ENCODE measurements at regions not wholly inside any gene's neighbourhood (a gene's known extent, or its start where the extent isn't known, plus 50 kb on each side); places are given as distances from the start of the nearest gene placed in this dataset.

- Mint-ChIP-seq H3K27ac (ENCODE audit: unreplicated experiment) (no peak overlapping the region), H3K4me3 (ENCODE audit: unreplicated experiment) (no peak overlapping the region), H3K4me1 (ENCODE audit: unreplicated experiment) (peaks cover 3% of the 10 kb centered on the region), H3K9me3 (ENCODE audit: unreplicated experiment) (no peaks in the 10 kb centered on the region), H3K36me3 (ENCODE audit: low read depth, unreplicated experiment) (no peaks in the 10 kb centered on the region), H3K27me3 (ENCODE audit: unreplicated experiment) (no peaks in the 10 kb centered on the region)
- no peak for DNase-seq (ENCODE audit: low spot score)
- no peak for TF ChIP-seq CTCF (IDR thresholded peaks at IDR 0.05; ENCODE audit: unreplicated experiment)
Measured at GRCh38 chr17:13428611-13429042, 173.1 kb downstream of the HS3ST3A1 start.

- no peaks in the 10 kb centered on the region for H3K9me3 Mint-ChIP-seq (ENCODE audit: unreplicated experiment)
- H3K27ac Mint-ChIP-seq (ENCODE audit: unreplicated experiment), result no peak overlapping the region
- TF ChIP-seq CTCF (IDR thresholded peaks at IDR 0.05; ENCODE audit: unreplicated experiment), result no peak
- H3K27me3 Mint-ChIP-seq (ENCODE audit: unreplicated experiment), result no peaks in the 10 kb centered on the region
- DNase-seq (ENCODE audit: low spot score), result no peak
- peaks cover 3% of the 10 kb centered on the region for H3K4me1 Mint-ChIP-seq (ENCODE audit: unreplicated experiment)
- H3K36me3 Mint-ChIP-seq (ENCODE audit: low read depth, unreplicated experiment), result no peaks in the 10 kb centered on the region
- H3K4me3 Mint-ChIP-seq (ENCODE audit: unreplicated experiment), result no peak overlapping the region
Measured at GRCh38 chr17:13426991-13427390, 174.7 kb downstream of the HS3ST3A1 start.

- no peak overlapping the region for H3K4me3 Mint-ChIP-seq (ENCODE audit: unreplicated experiment)
- TF ChIP-seq CTCF (IDR thresholded peaks at IDR 0.05; ENCODE audit: unreplicated experiment), result no peak
- peaks cover 3% of the 10 kb centered on the region for H3K4me1 Mint-ChIP-seq (ENCODE audit: unreplicated experiment)
Measured at GRCh38 chr17:13425390-13425789, 176.3 kb downstream of the HS3ST3A1 start.

GRCh38 chr17:13421581-13422130, 180.1 kb downstream of the HS3ST3A1 start:
- no peak overlapping the region for H3K27ac Mint-ChIP-seq (ENCODE audit: unreplicated experiment)
- no peak for TF ChIP-seq CTCF (IDR thresholded peaks at IDR 0.05; ENCODE audit: unreplicated experiment)
- no peaks in the 10 kb centered on the region for H3K4me1 Mint-ChIP-seq (ENCODE audit: unreplicated experiment)
- no peak overlapping the region for H3K4me3 Mint-ChIP-seq (ENCODE audit: unreplicated experiment)
- no peaks in the 10 kb centered on the region for H3K27me3 Mint-ChIP-seq (ENCODE audit: unreplicated experiment)
- no peak for DNase-seq (ENCODE audit: low spot score)
- no peaks in the 10 kb centered on the region for H3K9me3 Mint-ChIP-seq (ENCODE audit: unreplicated experiment)
- H3K36me3 Mint-ChIP-seq (ENCODE audit: low read depth, unreplicated experiment), result no peaks in the 10 kb centered on the region

More at GRCh38 chr17:13425390-13425789, 176.3 kb downstream of the HS3ST3A1 start:
- Mint-ChIP-seq H3K27ac (ENCODE audit: unreplicated experiment) (no peak overlapping the region), H3K9me3 (ENCODE audit: unreplicated experiment) (no peaks in the 10 kb centered on the region), H3K27me3 (ENCODE audit: unreplicated experiment) (no peaks in the 10 kb centered on the region), H3K36me3 (ENCODE audit: low read depth, unreplicated experiment) (no peaks in the 10 kb centered on the region)
- DNase-seq (ENCODE audit: low spot score), result no peak

- no peaks in the 10 kb centered on the region for H3K9me3 Mint-ChIP-seq (ENCODE audit: unreplicated experiment)
- H3K27me3 Mint-ChIP-seq (ENCODE audit: unreplicated experiment), result no peaks in the 10 kb centered on the region
- H3K4me3 Mint-ChIP-seq (ENCODE audit: unreplicated experiment), result no peak overlapping the region
- TF ChIP-seq CTCF (IDR thresholded peaks at IDR 0.05; ENCODE audit: unreplicated experiment), result no peak
- H3K27ac Mint-ChIP-seq (ENCODE audit: unreplicated experiment), result no peak overlapping the region
- no peaks in the 10 kb centered on the region for H3K36me3 Mint-ChIP-seq (ENCODE audit: low read depth, unreplicated experiment)
- H3K4me1 Mint-ChIP-seq (ENCODE audit: unreplicated experiment), result no peaks in the 10 kb centered on the region
- DNase-seq (ENCODE audit: low spot score), result no peak
Measured at GRCh38 chr17:13420878-13421277, 180.9 kb downstream of the HS3ST3A1 start.
